Brain microvascular endothelial cell (primary cell): ENCODE measurements at regions not wholly inside any gene's neighbourhood (a gene's known extent, or its start where the extent isn't known, plus 50 kb on each side); places are given as distances from the start of the nearest gene placed in this dataset.
"Not testable (repeated sequence)": the region's sequence is repeated elsewhere in the genome, so short reads cannot be mapped to it uniquely, and the experiment has no call there.

Source experiments
- DNase-seq: peaks from one replicate; pipeline ENCODE4 v3.0.0-alpha.2; 2020
- H3K27ac ChIP-seq: fragments of 250-450 bp; sonication (Bioruptor Pico); 2 replicates; pipeline ENCODE4 v1.5.1; 2020; ENCODE audit warnings: mild to moderate bottlenecking, moderate library complexity
- H3K27me3 ChIP-seq: fragments of 250-450 bp; sonication (Bioruptor Pico); replicated peaks from 2 replicates; pipeline ENCODE4 v1.5.1; 2020; ENCODE audit warnings: mild to moderate bottlenecking
- H3K36me3 ChIP-seq: fragments of 250-450 bp; sonication (Bioruptor Pico); replicated peaks from 2 replicates; pipeline ENCODE4 v1.5.1; 2020; ENCODE audit warnings: mild to moderate bottlenecking
- H3K4me3 ChIP-seq: 2 replicates; pipeline ENCODE4 v1.5.1; 2011; ENCODE audit warnings: low read depth, mild to moderate bottlenecking, control low read depth, low read length, moderate library complexity
- CTCF ChIP-seq: IDR thresholded peaks from 2 replicates; pipeline ENCODE4 v1.5.1; 2011; ENCODE audit warnings: low read depth, mild to moderate bottlenecking, moderate library complexity, low read length, control low read depth, inconsistent platforms; ENCODE audit errors: missing control alignments
- in situ Hi-C: cut with HindIII; loops from 2 replicates; pipeline ENCODE4 v1.10.0; 2017; ENCODE audit warnings: low sequenced_read_pairs, low pct_ligation_motif_present

GRCh38 chr4:17436047-17436749 lies 75.7 kb downstream of the QDPR start:
- DNase-seq, H3K27ac ChIP-seq, H3K4me3 ChIP-seq, H3K36me3 ChIP-seq, in situ Hi-C loops, H3K27me3 ChIP-seq: not testable (repeated sequence)

DNA sequence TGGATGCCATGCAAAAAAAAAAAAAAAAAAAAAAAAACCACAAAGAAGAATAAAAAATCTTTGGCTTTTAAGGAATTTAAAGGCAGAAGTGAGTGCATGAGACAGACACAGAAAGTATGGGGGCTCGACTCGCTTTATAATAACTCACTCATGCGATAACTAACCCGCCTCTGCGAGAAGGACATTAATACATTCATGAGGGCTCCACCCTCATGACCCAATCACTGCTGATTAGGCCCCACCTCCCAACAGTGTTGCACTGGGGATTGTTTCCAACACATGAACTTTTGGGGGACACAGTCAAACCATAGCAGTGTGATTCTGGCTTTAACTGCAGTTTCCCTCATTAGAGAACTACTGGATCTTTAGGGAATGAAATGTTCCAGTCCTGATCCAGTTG lies 78.1 kb downstream of the QDPR start:
- no peak for TF ChIP-seq CTCF
- Histone ChIP-seq H3K27ac (no peak overlapping the region), H3K4me3 (no peak overlapping the region), H3K36me3 (no peaks in the 10 kb centered on the region), H3K27me3 (no peaks in the 10 kb centered on the region)
- DNase-seq: no peak
- in situ Hi-C loops: no loop called here

GRCh38 chr4:17427991-17428390 lies 83.9 kb downstream of the QDPR start:
- Histone ChIP-seq H3K4me3 (no peak overlapping the region), H3K27ac (no peak overlapping the region), H3K27me3 (no peaks in the 10 kb centered on the region), H3K36me3 (no peaks in the 10 kb centered on the region)
- no peak for DNase-seq
- in situ Hi-C loops: no loop called here
- no peak for TF ChIP-seq CTCF

- H3K27me3 ChIP-seq: no peaks in the 10 kb centered on the region
- H3K4me3 ChIP-seq: no peak overlapping the region
- no peak for DNase-seq
- in situ Hi-C loops: no loop called here
- H3K27ac ChIP-seq: no peak overlapping the region
- no peak for TF ChIP-seq CTCF
- no peaks in the 10 kb centered on the region for H3K36me3 ChIP-seq
These were observed 85.7 kb downstream of the QDPR start for GRCh38 chr4:17426222-17426621.

- H3K36me3 ChIP-seq: no peaks in the 10 kb centered on the region
- in situ Hi-C loops: no loop called here
- no peak for TF ChIP-seq CTCF
- DNase-seq: no peak
- no peak overlapping the region for H3K4me3 ChIP-seq
- no peak overlapping the region for H3K27ac ChIP-seq
- H3K27me3 ChIP-seq: no peaks in the 10 kb centered on the region
These were observed 93.9 kb downstream of the QDPR start for GRCh38 chr4:17418010-17418409.

- no peak for TF ChIP-seq CTCF
- Histone ChIP-seq H3K4me3 (no peak overlapping the region), H3K27me3 (no peaks in the 10 kb centered on the region), H3K36me3 (no peaks in the 10 kb centered on the region), H3K27ac (no peak overlapping the region)
- in situ Hi-C loops: no loop called here
- no peak for DNase-seq
These were observed 97.5 kb downstream of the QDPR start for GRCh38 chr4:17414392-17414791.
